ENCODE measurements at regions not wholly inside any gene's neighbourhood (a gene's known extent, or its start where the extent isn't known, plus 50 kb on each side); places are given as distances from the start of the nearest gene placed in this dataset.

GRCh38 chr13:28560612-28561011 lies 65.7 kb upstream of the FLT1 start (continued):
- TF ChIP-seq SIN3A (conservative IDR thresholded peaks at IDR 0.05 in 1 of 2, IDR thresholded peaks at IDR 0.05 in 1 of 2; ENCODE audit: low read depth in 1 of 2, low read length in 2 of 2) (no peak), FOSL1 (IDR thresholded peaks at IDR 0.05; ENCODE audit: insufficient read depth, low read depth, low read length) (no peak), NRF1 (IDR thresholded peaks at IDR 0.05; ENCODE audit: low read depth, low read length) (no peak), ASH2L (IDR thresholded peaks at IDR 0.05; ENCODE audit: low read length) (no peak), SP1 (IDR thresholded peaks at IDR 0.05; ENCODE audit: low read depth, low read length) (no peak), KDM5A (IDR thresholded peaks at IDR 0.05; ENCODE audit: low read length) (no peak), SAP30 (IDR thresholded peaks at IDR 0.05; ENCODE audit: insufficient read depth, insufficient replicate concordance, low read length) (no peak), TEAD4 (IDR thresholded peaks at IDR 0.05; ENCODE audit: low read depth, low read length) (no peak)
- TF ChIP-seq, protein P1, sequence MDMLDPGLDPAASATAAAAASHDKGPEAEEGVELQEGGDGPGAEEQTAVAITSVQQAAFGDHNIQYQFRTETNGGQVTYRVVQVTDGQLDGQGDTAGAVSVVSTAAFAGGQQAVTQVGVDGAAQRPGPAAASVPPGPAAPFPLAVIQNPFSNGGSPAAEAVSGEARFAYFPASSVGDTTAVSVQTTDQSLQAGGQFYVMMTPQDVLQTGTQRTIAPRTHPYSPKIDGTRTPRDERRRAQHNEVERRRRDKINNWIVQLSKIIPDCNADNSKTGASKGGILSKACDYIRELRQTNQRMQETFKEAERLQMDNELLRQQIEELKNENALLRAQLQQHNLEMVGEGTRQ (IDR thresholded peaks at IDR 0.05; ENCODE audit: low read length) = no peak
